ENCODE measurements at regions not wholly inside any gene's neighbourhood (a gene's known extent, or its start where the extent isn't known, plus 50 kb on each side); places are given as distances from the start of the nearest gene placed in this dataset.

- no peaks in the 10 kb centered on the region for H3K27me3 ChIP-seq
- intact Hi-C loops (cut with DNase I), result loop anchor here (5.0 kb wide), 1 partner anchor 543 kb away; no protein-coding TSS in a partner anchor
- H3K27ac ChIP-seq, result no peak overlapping the region
- no peak overlapping the region for H3K4me3 ChIP-seq
- DNase-seq (ENCODE audit: low spot score in 2 of 2), result no peak
- no peak for TF ChIP-seq CTCF (IDR thresholded peaks at IDR 0.05)
- no peaks in the 10 kb centered on the region for H3K4me1 ChIP-seq
- H3K9me3 ChIP-seq, result no peaks in the 10 kb centered on the region
- H3K36me3 ChIP-seq, result no peaks in the 10 kb centered on the region
These were observed 226.0 kb downstream of the DKK2 start for GRCh38 chr4:106810122-106810521.

- intact Hi-C loops (cut with DNase I), result loop anchor here (2.0 kb wide), 1 partner anchor 440 kb away; the partner anchor contains the start of gene GIMD1
- Histone ChIP-seq H3K36me3 (no peaks in the 10 kb centered on the region), H3K27ac (no peak overlapping the region), H3K4me1 (no peaks in the 10 kb centered on the region), H3K9me3 (no peaks in the 10 kb centered on the region), H3K27me3 (no peaks in the 10 kb centered on the region), H3K4me3 (no peak overlapping the region)
- DNase-seq (ENCODE audit: low spot score in 2 of 2), result no peak
- TF ChIP-seq CTCF (IDR thresholded peaks at IDR 0.05), result peak; percentile 44 to 61 (median 52)
These were observed 227.0 kb downstream of the DKK2 start for GRCh38 chr4:106809076-106809475.

GRCh38 chr4:106806158-106806797, 229.8 kb downstream of the DKK2 start:
- Histone ChIP-seq H3K9me3 (no peaks in the 10 kb centered on the region), H3K4me3 (no peak overlapping the region), H3K27ac (no peak overlapping the region), H3K36me3 (no peaks in the 10 kb centered on the region), H3K27me3 (no peaks in the 10 kb centered on the region), H3K4me1 (no peaks in the 10 kb centered on the region)
- intact Hi-C loops (cut with DNase I), result no loop called here
- no peak for TF ChIP-seq CTCF (IDR thresholded peaks at IDR 0.05)
- no peak for DNase-seq (ENCODE audit: low spot score in 2 of 2)

GRCh38 chr4:106803083-106803482, 233.0 kb downstream of the DKK2 start:
- Histone ChIP-seq H3K27me3 (no peaks in the 10 kb centered on the region), H3K4me1 (no peaks in the 10 kb centered on the region), H3K4me3 (no peak overlapping the region), H3K36me3 (no peaks in the 10 kb centered on the region), H3K27ac (no peak overlapping the region), H3K9me3 (no peaks in the 10 kb centered on the region)
- no peak for DNase-seq (ENCODE audit: low spot score in 2 of 2)
- no peak for TF ChIP-seq CTCF (IDR thresholded peaks at IDR 0.05)
- intact Hi-C loops (cut with DNase I), result no loop called here

GRCh38 chr4:106801386-106801785, 234.7 kb downstream of the DKK2 start:
- Histone ChIP-seq H3K27ac (no peak overlapping the region), H3K4me3 (no peak overlapping the region), H3K4me1 (no peaks in the 10 kb centered on the region), H3K36me3 (no peaks in the 10 kb centered on the region), H3K9me3 (no peaks in the 10 kb centered on the region), H3K27me3 (no peaks in the 10 kb centered on the region)
- DNase-seq (ENCODE audit: low spot score in 2 of 2), result no peak
- no peak for TF ChIP-seq CTCF (IDR thresholded peaks at IDR 0.05)
- intact Hi-C loops (cut with DNase I), result no loop called here

- no peak for TF ChIP-seq CTCF (IDR thresholded peaks at IDR 0.05)
- Histone ChIP-seq H3K4me1 (no peaks in the 10 kb centered on the region), H3K27ac (no peak overlapping the region), H3K9me3 (no peaks in the 10 kb centered on the region), H3K36me3 (no peaks in the 10 kb centered on the region), H3K27me3 (no peaks in the 10 kb centered on the region), H3K4me3 (no peak overlapping the region)
- DNase-seq (ENCODE audit: low spot score in 2 of 2), result no peak
- intact Hi-C loops (cut with DNase I), result no loop called here
These were observed 239.2 kb downstream of the DKK2 start for GRCh38 chr4:106796876-106797275.

Data from ascending aorta (tissue), 2 donors.